A549 (cell line): ENCODE measurements at regions not wholly inside any gene's neighbourhood (a gene's known extent, or its start where the extent isn't known, plus 50 kb on each side); places are given as distances from the start of the nearest gene placed in this dataset.

Source experiments
- ATAC-seq, 2 experiments: fragments of 200-7000 bp in 1 of 2; fragments of >200 bp in 1 of 2; cut with Nextera tagmentation in 1 of 2; cut with Tn5 transposase in 1 of 2; 3 replicates each; pipeline versions ENCODE4 v1.8.0 to v1.9.1; 2018 to 2020; ENCODE audit warnings: mild to moderate bottlenecking in 1 of 2, moderate library complexity in 1 of 2
- CTCF ChIA-PET: fragments of 300-600 bp; sonication (Branson Sonifier 250); formaldehyde crosslinking; extraction: SDS; loops from one replicate; lab custom pipeline; 2021; ENCODE audit warnings: antibody characterized with exemption, inconsistent platforms; lab: Yijun Ruan, JAX
- POLR2A ChIA-PET: fragments of 350-600 bp; formaldehyde crosslinking; extraction: SDS; loops from one replicate; lab custom pipeline; 2021; ENCODE audit warnings: antibody characterized with exemption, inconsistent platforms; lab: Yijun Ruan, JAX
- DNase-seq, 2 experiments: peaks; one replicate each; pipeline versions ENCODE4 v3.0.0 to v3.0.0-alpha.2; 2011 to 2016; ENCODE audit warnings: low read depth in 1 of 2, low spot score in 1 of 2
- FAIRE-seq: peaks from 2 replicates; lab custom pipeline; 2011; peaks lifted over from hg19 to GRCh38; lab: Jason Lieb, UNC
- H3K27ac ChIP-seq, 2 experiments: fragments of >200 bp; sonication (Bioruptor Twin); formaldehyde crosslinking; 3 replicates each; pipeline ENCODE4 v1.5.1; 2016 to 2017
- H3K4me1 ChIP-seq: fragments of >200 bp; sonication (Bioruptor Twin); formaldehyde crosslinking; 3 replicates; pipeline ENCODE4 v1.6.1; 2016
- H3K4me2 ChIP-seq: fragments of >200 bp; sonication (Bioruptor Twin); formaldehyde crosslinking; 3 replicates; pipeline ENCODE4 v1.6.1; 2016
- H3K4me3 ChIP-seq: fragments of >200 bp; sonication (Bioruptor Twin); formaldehyde crosslinking; 3 replicates; pipeline ENCODE4 v1.5.1; 2016
- H3K9me3 ChIP-seq: fragments of >200 bp; sonication (Bioruptor Twin); formaldehyde crosslinking; 3 replicates; pipeline ENCODE4 v1.6.1; 2016
- CBX2 ChIP-seq: fragments of 200-600 bp; sonication (generic); IDR thresholded peaks from 2 replicates; pipeline ENCODE4 v1.6.1; 2016; ENCODE audit warnings: low read depth, mild to moderate bottlenecking, borderline replicate concordance
- EHMT2 ChIP-seq: fragments of 200-600 bp; sonication (generic); IDR thresholded peaks from 2 replicates; pipeline ENCODE4 v1.6.1; 2016; ENCODE audit warnings: antibody characterized with exemption, low read depth, mild to moderate bottlenecking, moderate library complexity
- FOSB ChIP-seq: fragments of 250-450 bp; sonication (Bioruptor Pico); IDR thresholded peaks from 2 replicates; pipeline ENCODE4 v1.5.0; 2020; ENCODE audit warnings: mild to moderate bottlenecking, moderate library complexity
- FOSL2 ChIP-seq, 2 experiments: fragments of 450-650 bp in 1 of 2; fragments of >200 bp in 1 of 2; sonication (Bioruptor Twin) in 1 of 2; formaldehyde crosslinking; IDR thresholded peaks; 2 replicates each; pipeline versions ENCODE4 v1.5.0 to v1.6.1; 2016 to 2020; ENCODE audit warnings: mild to moderate bottlenecking in 1 of 2, moderate library complexity in 1 of 2
- HDAC2 ChIP-seq: fragments of 200-600 bp; sonication (generic); IDR thresholded peaks from 2 replicates; pipeline ENCODE4 v1.6.1; 2016
- HOXB13 ChIP-seq: fragments of 250-450 bp; sonication (Bioruptor Pico); IDR thresholded peaks from 2 replicates; pipeline ENCODE4 v1.5.0; 2020; ENCODE audit warnings: low read depth, mild to moderate bottlenecking, moderate library complexity
- HOXB5 ChIP-seq: fragments of 250-450 bp; sonication (Bioruptor Pico); IDR thresholded peaks from 2 replicates; pipeline ENCODE4 v1.5.0; 2020; ENCODE audit warnings: mild to moderate bottlenecking, moderate library complexity
- KDM1A ChIP-seq: fragments of 200-600 bp; sonication (generic); IDR thresholded peaks from 2 replicates; pipeline ENCODE4 v1.6.1; 2016; ENCODE audit warnings: low read depth, mild to moderate bottlenecking
- MAFK ChIP-seq: fragments of 450-650 bp; IDR thresholded peaks from 2 replicates; pipeline ENCODE4 v1.6.1; 2014; ENCODE audit not compliant: partially characterized antibody
- NPAS2 ChIP-seq: fragments of 250-450 bp; sonication (Bioruptor Pico); IDR thresholded peaks from 2 replicates; pipeline ENCODE4 v1.8.0; 2022; ENCODE audit warnings: mild to moderate bottlenecking, moderate library complexity, borderline replicate concordance
- RCOR1 ChIP-seq: fragments of 150-350 bp; IDR thresholded peaks from 2 replicates; pipeline ENCODE4 v1.6.1; 2014; ENCODE audit warnings: antibody characterized with exemption, low read length, low read depth
- RFX5 ChIP-seq: fragments of 450-650 bp; IDR thresholded peaks from 2 replicates; pipeline ENCODE4 v1.7.1; 2014; ENCODE audit warnings: antibody characterized with exemption, mild to moderate bottlenecking, moderate library complexity
- RNF2 ChIP-seq: fragments of 200-600 bp; sonication (generic); IDR thresholded peaks from 2 replicates; pipeline ENCODE4 v1.6.1; 2016; ENCODE audit warnings: low read depth, mild to moderate bottlenecking, antibody characterized with exemption, moderate library complexity, borderline replicate concordance
- TP53 ChIP-seq: fragments of 250-450 bp; sonication (Bioruptor Pico); IDR thresholded peaks from 2 replicates; pipeline ENCODE4 v1.5.0; 2021; ENCODE audit warnings: mild to moderate bottlenecking, moderate library complexity
- ZNF302 ChIP-seq: fragments of 250-450 bp; sonication (Bioruptor Pico); IDR thresholded peaks from 2 replicates; pipeline ENCODE4 v1.9.0; 2021; ENCODE audit warnings: inconsistent platforms, mild to moderate bottlenecking, moderate library complexity
- WGBS: methylation state at CpG from one replicate; pipeline ENCODE4 v1.1.6; 2017; ENCODE audit errors: missing lambda C conversion rate; 5-methylcytosine and 5-hydroxymethylcytosine counted together
- TF ChIP-seq, protein P1 (sequence below): fragments of 250-450 bp; sonication (Bioruptor Pico); IDR thresholded peaks from 2 replicates; pipeline ENCODE4 v1.5.0; 2021; ENCODE audit warnings: mild to moderate bottlenecking, moderate library complexity, borderline replicate concordance
- TF ChIP-seq, protein P2 (sequence below): fragments of 200-600 bp; sonication (generic); IDR thresholded peaks from 2 replicates; pipeline ENCODE4 v1.6.1; 2016; ENCODE audit warnings: antibody characterized with exemption, mild to moderate bottlenecking, moderate library complexity
- TF ChIP-seq, protein P3 (sequence below): IDR thresholded peaks from 2 replicates; pipeline ENCODE4 v1.6.1; 2012; ENCODE audit warnings: low read depth, borderline replicate concordance
- TF ChIP-seq, protein P4 (sequence below): fragments of 250-450 bp; sonication (Bioruptor Pico); IDR thresholded peaks from 2 replicates; pipeline ENCODE4 v1.5.0; 2020; ENCODE audit warnings: low read depth, mild to moderate bottlenecking, moderate library complexity
- TF ChIP-seq, protein P5 (sequence below): fragments of >200 bp; sonication (Bioruptor Twin); formaldehyde crosslinking; IDR thresholded peaks from 3 replicates; pipeline ENCODE4 v1.5.1; 2016

DNA sequence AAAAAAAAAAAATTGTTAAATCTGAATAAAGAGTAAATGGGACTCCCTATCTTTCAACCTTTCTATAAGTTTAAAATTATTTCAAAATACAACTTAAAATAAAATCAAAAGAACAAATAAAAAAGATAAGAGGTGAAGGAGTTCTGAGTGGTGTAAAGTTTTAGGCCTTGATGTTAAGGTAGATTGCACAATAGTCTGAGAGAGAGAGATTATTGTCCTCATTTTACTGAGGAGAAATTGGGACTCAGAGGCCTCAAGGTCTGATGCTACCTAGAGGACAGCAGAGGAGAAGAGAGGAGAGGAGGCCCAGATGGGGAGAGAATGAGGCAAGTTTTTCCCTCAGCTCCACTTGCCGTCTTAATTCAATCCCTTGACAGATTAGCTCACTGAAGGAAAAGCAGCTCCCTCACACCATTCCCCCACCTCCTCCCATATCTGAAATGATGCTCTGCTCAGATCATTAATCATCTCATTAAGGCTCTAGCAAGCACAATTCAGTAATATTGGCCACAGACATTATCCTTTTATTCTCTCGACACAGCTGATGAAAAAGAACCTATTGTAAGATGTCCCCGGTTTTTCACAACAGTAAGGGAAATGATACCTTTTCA lies 106.3 kb upstream of the PTPN13 start:
- Histone ChIP-seq H3K4me2 (no peak overlapping the region), H3K27ac (no peak overlapping the region), H3K9me3 (no peaks in the 10 kb centered on the region), H3K4me3 (no peak overlapping the region), H3K4me1 (peaks cover 3% of the 10 kb centered on the region; the same call in 1 of the 3 replicates)
- ChIA-PET POLR2A (no interaction called here), CTCF (interaction anchor here (1.0 kb wide), 1 partner anchor 10 kb away, joined by 4 read pairs; no protein-coding TSS in a partner anchor)
- FAIRE-seq (no peak), ATAC-seq (no peak), DNase-seq (no peak)
- TF ChIP-seq, protein P1, sequence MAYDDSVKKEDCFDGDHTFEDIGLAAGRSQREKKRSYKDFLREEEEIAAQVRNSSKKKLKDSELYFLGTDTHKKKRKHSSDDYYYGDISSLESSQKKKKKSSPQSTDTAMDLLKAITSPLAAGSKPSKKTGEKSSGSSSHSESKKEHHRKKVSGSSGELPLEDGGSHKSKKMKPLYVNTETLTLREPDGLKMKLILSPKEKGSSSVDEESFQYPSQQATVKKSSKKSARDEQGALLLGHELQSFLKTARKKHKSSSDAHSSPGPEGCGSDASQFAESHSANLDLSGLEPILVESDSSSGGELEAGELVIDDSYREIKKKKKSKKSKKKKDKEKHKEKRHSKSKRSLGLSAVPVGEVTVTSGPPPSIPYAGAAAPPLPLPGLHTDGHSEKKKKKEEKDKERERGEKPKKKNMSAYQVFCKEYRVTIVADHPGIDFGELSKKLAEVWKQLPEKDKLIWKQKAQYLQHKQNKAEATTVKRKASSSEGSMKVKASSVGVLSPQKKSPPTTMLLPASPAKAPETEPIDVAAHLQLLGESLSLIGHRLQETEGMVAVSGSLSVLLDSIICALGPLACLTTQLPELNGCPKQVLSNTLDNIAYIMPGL (CRISPR knock-in tag): no peak
- no peak for TF ChIP-seq EHMT2
- no peak for TF ChIP-seq FOSB (CRISPR knock-in tag)
- TF ChIP-seq ZNF302 (CRISPR knock-in tag): no peak
- TF ChIP-seq, protein P2, sequence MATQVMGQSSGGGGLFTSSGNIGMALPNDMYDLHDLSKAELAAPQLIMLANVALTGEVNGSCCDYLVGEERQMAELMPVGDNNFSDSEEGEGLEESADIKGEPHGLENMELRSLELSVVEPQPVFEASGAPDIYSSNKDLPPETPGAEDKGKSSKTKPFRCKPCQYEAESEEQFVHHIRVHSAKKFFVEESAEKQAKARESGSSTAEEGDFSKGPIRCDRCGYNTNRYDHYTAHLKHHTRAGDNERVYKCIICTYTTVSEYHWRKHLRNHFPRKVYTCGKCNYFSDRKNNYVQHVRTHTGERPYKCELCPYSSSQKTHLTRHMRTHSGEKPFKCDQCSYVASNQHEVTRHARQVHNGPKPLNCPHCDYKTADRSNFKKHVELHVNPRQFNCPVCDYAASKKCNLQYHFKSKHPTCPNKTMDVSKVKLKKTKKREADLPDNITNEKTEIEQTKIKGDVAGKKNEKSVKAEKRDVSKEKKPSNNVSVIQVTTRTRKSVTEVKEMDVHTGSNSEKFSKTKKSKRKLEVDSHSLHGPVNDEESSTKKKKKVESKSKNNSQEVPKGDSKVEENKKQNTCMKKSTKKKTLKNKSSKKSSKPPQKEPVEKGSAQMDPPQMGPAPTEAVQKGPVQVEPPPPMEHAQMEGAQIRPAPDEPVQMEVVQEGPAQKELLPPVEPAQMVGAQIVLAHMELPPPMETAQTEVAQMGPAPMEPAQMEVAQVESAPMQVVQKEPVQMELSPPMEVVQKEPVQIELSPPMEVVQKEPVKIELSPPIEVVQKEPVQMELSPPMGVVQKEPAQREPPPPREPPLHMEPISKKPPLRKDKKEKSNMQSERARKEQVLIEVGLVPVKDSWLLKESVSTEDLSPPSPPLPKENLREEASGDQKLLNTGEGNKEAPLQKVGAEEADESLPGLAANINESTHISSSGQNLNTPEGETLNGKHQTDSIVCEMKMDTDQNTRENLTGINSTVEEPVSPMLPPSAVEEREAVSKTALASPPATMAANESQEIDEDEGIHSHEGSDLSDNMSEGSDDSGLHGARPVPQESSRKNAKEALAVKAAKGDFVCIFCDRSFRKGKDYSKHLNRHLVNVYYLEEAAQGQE: no peak
- no peak for TF ChIP-seq RCOR1
- no peak for TF ChIP-seq RNF2
- TF ChIP-seq HOXB13: no peak
- TF ChIP-seq, protein P3, sequence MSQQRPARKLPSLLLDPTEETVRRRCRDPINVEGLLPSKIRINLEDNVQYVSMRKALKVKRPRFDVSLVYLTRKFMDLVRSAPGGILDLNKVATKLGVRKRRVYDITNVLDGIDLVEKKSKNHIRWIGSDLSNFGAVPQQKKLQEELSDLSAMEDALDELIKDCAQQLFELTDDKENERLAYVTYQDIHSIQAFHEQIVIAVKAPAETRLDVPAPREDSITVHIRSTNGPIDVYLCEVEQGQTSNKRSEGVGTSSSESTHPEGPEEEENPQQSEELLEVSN: no peak
- no peak for TF ChIP-seq MAFK
- TF ChIP-seq TP53 (CRISPR knock-in tag): no peak
- TF ChIP-seq HOXB5: no peak
- TF ChIP-seq RFX5: no peak
- no peak for TF ChIP-seq NPAS2 (CRISPR knock-in tag)
- no peak for TF ChIP-seq HDAC2
- TF ChIP-seq, protein P4, sequence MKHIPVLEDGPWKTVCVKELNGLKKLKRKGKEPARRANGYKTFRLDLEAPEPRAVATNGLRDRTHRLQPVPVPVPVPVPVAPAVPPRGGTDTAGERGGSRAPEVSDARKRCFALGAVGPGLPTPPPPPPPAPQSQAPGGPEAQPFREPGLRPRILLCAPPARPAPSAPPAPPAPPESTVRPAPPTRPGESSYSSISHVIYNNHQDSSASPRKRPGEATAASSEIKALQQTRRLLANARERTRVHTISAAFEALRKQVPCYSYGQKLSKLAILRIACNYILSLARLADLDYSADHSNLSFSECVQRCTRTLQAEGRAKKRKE (CRISPR knock-in tag): no peak
- no peak for TF ChIP-seq KDM1A
- no peak for TF ChIP-seq CBX2
- TF ChIP-seq FOSL2 (IDR thresholded peaks at IDR 0.05): no peak
- TF ChIP-seq FOSL2 (CRISPR knock-in tag; IDR thresholded peaks at IDR 0.05): no peak
- TF ChIP-seq, protein P5, sequence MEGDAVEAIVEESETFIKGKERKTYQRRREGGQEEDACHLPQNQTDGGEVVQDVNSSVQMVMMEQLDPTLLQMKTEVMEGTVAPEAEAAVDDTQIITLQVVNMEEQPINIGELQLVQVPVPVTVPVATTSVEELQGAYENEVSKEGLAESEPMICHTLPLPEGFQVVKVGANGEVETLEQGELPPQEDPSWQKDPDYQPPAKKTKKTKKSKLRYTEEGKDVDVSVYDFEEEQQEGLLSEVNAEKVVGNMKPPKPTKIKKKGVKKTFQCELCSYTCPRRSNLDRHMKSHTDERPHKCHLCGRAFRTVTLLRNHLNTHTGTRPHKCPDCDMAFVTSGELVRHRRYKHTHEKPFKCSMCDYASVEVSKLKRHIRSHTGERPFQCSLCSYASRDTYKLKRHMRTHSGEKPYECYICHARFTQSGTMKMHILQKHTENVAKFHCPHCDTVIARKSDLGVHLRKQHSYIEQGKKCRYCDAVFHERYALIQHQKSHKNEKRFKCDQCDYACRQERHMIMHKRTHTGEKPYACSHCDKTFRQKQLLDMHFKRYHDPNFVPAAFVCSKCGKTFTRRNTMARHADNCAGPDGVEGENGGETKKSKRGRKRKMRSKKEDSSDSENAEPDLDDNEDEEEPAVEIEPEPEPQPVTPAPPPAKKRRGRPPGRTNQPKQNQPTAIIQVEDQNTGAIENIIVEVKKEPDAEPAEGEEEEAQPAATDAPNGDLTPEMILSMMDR: no peak
- 95% methylated on average over 3 of the region's 3 CpGs for WGBS
